HCT116 (cell line): ENCODE measurements at regions not wholly inside any gene's neighbourhood (a gene's known extent, or its start where the extent isn't known, plus 50 kb on each side); places are given as distances from the start of the nearest gene placed in this dataset.

Experiments
- ATAC-seq: fragments of 200-7000 bp; cut with Tn5 transposase; 2 replicates; pipeline ENCODE4 v1.9.1; 2020; ENCODE audit warnings: mild to moderate bottlenecking, moderate library complexity
- BruUV-seq: library from RNA; stranded (reverse); fragments of 400-500 nt; replicated peaks from 2 replicates; lab custom pipeline; 2021; lab: Mats Ljungman, UMichigan
- CTCF ChIA-PET: fragments of 300-600 bp; sonication (Branson Sonifier 250); formaldehyde crosslinking; loops from one replicate; lab custom pipeline; 2021; ENCODE audit warnings: antibody characterized with exemption; lab: Charles Lee
- POLR2A ChIA-PET: fragments of 300-600, 350-600 bp; sonication (Branson Sonifier 250); formaldehyde crosslinking; loops from one replicate; lab custom pipeline; 2021; ENCODE audit warnings: antibody characterized with exemption; lab: Charles Lee
- RAD21 ChIA-PET, 2 experiments: fragments of 300-600 bp; sonication (Branson Sonifier 250); formaldehyde crosslinking; loops; one replicate each; lab custom pipeline; 2023; ENCODE audit warnings: low total read pairs in 2 of 2; ENCODE audit not compliant: uncharacterized antibody in 2 of 2, unreplicated experiment in 2 of 2, low non-redundant PET in 1 of 2; lab: Charles Lee
- DNase-seq: peaks from one replicate; pipeline ENCODE4 v3.0.0-alpha.2; 2010; ENCODE audit warnings: low read depth, low spot score
- H2AFZ ChIP-seq: fragments of 200-600 bp; shearing (Covaris generic), sonication (generic); 2 replicates; pipeline ENCODE4 v1.6.1; 2017; ENCODE audit warnings: low read depth, mixed run types, mixed read lengths, antibody characterized with exemption, low read length; ENCODE audit not compliant: poor library complexity, severe bottlenecking
- H3K27ac ChIP-seq: 2 replicates; pipeline ENCODE4 v1.5.1; 2012; ENCODE audit warnings: low read depth, low read length
- H3K27me3 ChIP-seq: fragments of 200-600 bp; sonication (generic); 2 replicates; pipeline ENCODE4 v1.6.1; 2016; ENCODE audit warnings: mixed run types, low read length, mixed read lengths; ENCODE audit not compliant: insufficient read depth
- H3K36me3 ChIP-seq, 2 experiments: fragments of 200-500 bp in 1 of 2; fragments of 200-600 bp in 1 of 2; sonication (Bioruptor generic) in 1 of 2; sonication (generic) in 1 of 2; 2 replicates each; pipeline versions ENCODE4 v1.5.1 to v1.6.1; 2014 to 2016; ENCODE audit warnings: low read length in 2 of 2, inconsistent platforms in 1 of 2, mixed read lengths in 1 of 2, mixed run types in 1 of 2; ENCODE audit not compliant: insufficient read depth in 2 of 2, control insufficient read depth in 1 of 2
- H3K4me1 ChIP-seq, 2 experiments: fragments of 200-600 bp in 1 of 2; sonication (generic) in 1 of 2; 2 replicates each; pipeline versions ENCODE4 v1.5.1 to v1.6.1; 2012 to 2017; ENCODE audit warnings: low read length in 2 of 2, inconsistent platforms in 1 of 2, mild to moderate bottlenecking in 1 of 2, mixed read lengths in 1 of 2, mixed run types in 1 of 2, moderate library complexity in 1 of 2; ENCODE audit not compliant: insufficient read depth in 2 of 2, control insufficient read depth in 1 of 2
- H3K4me2 ChIP-seq: fragments of 200-600 bp; sonication (generic); 2 replicates; pipeline ENCODE4 v1.6.1; 2017; ENCODE audit warnings: mixed run types, low read length, mixed read lengths
- H3K4me3 ChIP-seq, 2 experiments: fragments of 200-600 bp in 1 of 2; sonication (generic) in 1 of 2; replicated peaks in 1 of 2; 2 replicates each; pipeline ENCODE4 v1.5.1; 2011 to 2016; ENCODE audit warnings: low read length in 2 of 2, control low read depth in 1 of 2, low read depth in 1 of 2, mild to moderate bottlenecking in 1 of 2, mixed read lengths in 1 of 2, mixed run types in 1 of 2
- H3K79me2 ChIP-seq: fragments of 200-600 bp; sonication (generic); 2 replicates; pipeline ENCODE4 v1.6.1; 2017; ENCODE audit warnings: mild to moderate bottlenecking, mixed run types, low read length, moderate library complexity, mixed read lengths; ENCODE audit not compliant: insufficient read depth
- H3K9ac ChIP-seq: fragments of 200-600 bp; sonication (generic); 2 replicates; pipeline ENCODE4 v1.6.1; 2016; ENCODE audit warnings: low read length, mixed read lengths
- H3K9me2 ChIP-seq: fragments of 200-600 bp; sonication (generic), shearing (Covaris generic); 2 replicates; pipeline ENCODE4 v1.6.1; 2017; ENCODE audit warnings: mixed run types, mild to moderate bottlenecking, moderate library complexity; ENCODE audit not compliant: insufficient read depth
- H3K9me3 ChIP-seq, 2 experiments: fragments of 200-500 bp in 1 of 2; fragments of 200-600 bp in 1 of 2; sonication (Bioruptor generic) in 1 of 2; sonication (generic) in 1 of 2; 2 replicates each; pipeline ENCODE4 v1.6.1; 2014 to 2017; ENCODE audit warnings: low read length in 2 of 2, mixed read lengths in 2 of 2, inconsistent platforms in 1 of 2, low read depth in 1 of 2, mild to moderate bottlenecking in 1 of 2, mixed run types in 1 of 2, moderate library complexity in 1 of 2; ENCODE audit not compliant: control insufficient read depth in 1 of 2, insufficient read depth in 1 of 2
- H4K20me1 ChIP-seq: fragments of 200-600 bp; sonication (generic), shearing (Covaris generic); 2 replicates; pipeline ENCODE4 v1.6.1; 2017; ENCODE audit warnings: mixed run types, mild to moderate bottlenecking, moderate library complexity; ENCODE audit not compliant: insufficient read depth
- CBX3 ChIP-seq: IDR thresholded peaks from 2 replicates; pipeline ENCODE4 v1.6.1; 2012; ENCODE audit warnings: low read depth
- CEBPB ChIP-seq: IDR thresholded peaks from 2 replicates; pipeline ENCODE4 v1.6.1; 2012; ENCODE audit warnings: low read depth
- EGR1 ChIP-seq: IDR thresholded peaks from 2 replicates; pipeline ENCODE4 v1.6.1; 2012; ENCODE audit warnings: low read depth
- ELF1 ChIP-seq: IDR thresholded peaks from 2 replicates; pipeline ENCODE4 v1.6.1; 2012; ENCODE audit warnings: low read depth, borderline replicate concordance
- EZH2 ChIP-seq: fragments of 200-600 bp; sonication (generic); IDR thresholded peaks from 2 replicates; pipeline ENCODE4 v1.6.1; 2017; ENCODE audit warnings: antibody characterized with exemption, mixed run types
- EZH2phosphoT487 ChIP-seq: fragments of 200-600 bp; IDR thresholded peaks from 2 replicates; pipeline ENCODE4 v1.6.1; 2018; ENCODE audit warnings: antibody characterized with exemption, borderline replicate concordance
- JUND ChIP-seq: IDR thresholded peaks from 2 replicates; pipeline ENCODE4 v1.6.1; 2012
- POLR2AphosphoS5 ChIP-seq: IDR thresholded peaks from 2 replicates; pipeline ENCODE4 v1.6.1; 2011; ENCODE audit warnings: mild to moderate bottlenecking, low read depth, low read length, moderate library complexity
- RAD21 ChIP-seq: IDR thresholded peaks from 2 replicates; pipeline ENCODE4 v1.6.1; 2012; ENCODE audit warnings: low read depth, mild to moderate bottlenecking
- SIN3A ChIP-seq: IDR thresholded peaks from 2 replicates; pipeline ENCODE4 v1.6.1; 2012; ENCODE audit warnings: low read depth
- SP1 ChIP-seq: IDR thresholded peaks from 2 replicates; pipeline ENCODE4 v1.6.1; 2012; ENCODE audit warnings: low read depth
- YY1 ChIP-seq: IDR thresholded peaks from 2 replicates; pipeline ENCODE4 v1.6.1; 2011; ENCODE audit warnings: low read length, low read depth, moderate library complexity, mild to moderate bottlenecking; ENCODE audit not compliant: insufficient replicate concordance; ENCODE audit errors: extremely low read depth
- ZFX ChIP-seq: fragments of 450-650 bp; IDR thresholded peaks from 2 replicates; pipeline ENCODE4 v1.6.1; 2017
- ZNF274 ChIP-seq: fragments of 200-500 bp; sonication (Bioruptor generic); IDR thresholded peaks from 2 replicates; pipeline ENCODE4 v1.6.1; 2014; ENCODE audit warnings: mild to moderate bottlenecking, low read depth, low read length, inconsistent platforms
- intact Hi-C: fragments of 100-400 bp; cut with micrococcal nuclease; formaldehyde crosslinking; loops from 2 replicates; pipeline ENCODE4 v1.10.0; 2022
- TF ChIP-seq, protein P1 (sequence below): IDR thresholded peaks from 2 replicates; pipeline ENCODE4 v1.6.1; 2011; ENCODE audit warnings: mild to moderate bottlenecking, low read length, moderate library complexity; ENCODE audit not compliant: insufficient replicate concordance; ENCODE audit errors: extremely low read depth
- TF ChIP-seq, protein P2 (sequence below): IDR thresholded peaks from 2 replicates; pipeline ENCODE4 v1.6.1; 2012
- TF ChIP-seq, protein P3 (sequence below), 3 experiments: fragments of 200-600 bp in 1 of 3; sonication (generic) in 1 of 3; IDR thresholded peaks in 2 of 3; conservative IDR thresholded peaks in 1 of 3; 2 replicates each; pipeline ENCODE4 v1.5.1; 2012 to 2017; ENCODE audit warnings: low read depth in 2 of 3, low read length in 2 of 3, antibody characterized with exemption in 1 of 3, borderline replicate concordance in 1 of 3, control low read depth in 1 of 3, mild to moderate bottlenecking in 1 of 3, mixed read lengths in 1 of 3, mixed run types in 1 of 3, moderate library complexity in 1 of 3; ENCODE audit not compliant: insufficient read depth in 1 of 3
- TF ChIP-seq, protein P4 (sequence below): IDR thresholded peaks from 2 replicates; pipeline ENCODE4 v1.6.1; 2012; ENCODE audit warnings: low read depth

DNA sequence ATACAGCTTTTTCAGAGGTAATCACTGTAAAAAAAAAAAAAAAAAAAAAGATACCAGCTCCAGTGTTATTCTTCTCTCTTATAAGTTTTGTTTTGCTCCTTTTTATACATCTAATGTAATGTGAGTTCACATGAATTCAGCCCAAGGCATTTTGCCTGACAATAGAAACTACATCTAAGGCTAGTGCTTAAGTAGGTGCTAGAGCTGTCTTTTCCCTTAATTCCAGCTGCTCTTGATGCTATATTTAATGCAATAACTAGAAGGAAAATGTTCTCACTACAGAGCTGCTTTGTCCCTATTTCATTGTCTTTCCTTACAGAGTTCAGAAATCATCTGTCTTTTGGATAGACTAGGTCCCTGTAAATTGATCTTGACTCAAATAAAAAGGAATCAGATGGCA, 150.1 kb downstream of the NAA11 start:
- ATAC-seq (no peak), DNase-seq (no peak)
- ChIA-PET CTCF (no interaction called here), RAD21 (interaction anchor here in 1 of 2 experiments (0.7 kb wide), 1 partner anchor 1030 kb away, joined by 3 read pairs; no protein-coding TSS in a partner anchor), POLR2A (no interaction called here)
- Histone ChIP-seq H3K9me2 (no peaks in the 10 kb centered on the region), H3K79me2 (no peaks in the 10 kb centered on the region), H3K27ac (no peak overlapping the region), H2AFZ (no peak overlapping the region), H3K36me3 (no peaks in the 10 kb centered on the region), H3K9ac (no peak overlapping the region), H3K27me3 (peaks cover 22% of the 10 kb centered on the region; the same call in 1 of the 2 replicates), H4K20me1 (no peaks in the 10 kb centered on the region), H3K9me3 (no peaks in the 10 kb centered on the region), H3K4me1 (no peaks in the 10 kb centered on the region), H3K4me3 (no peak overlapping the region), H3K4me2 (no peak overlapping the region)
- no TSS peak for BruUV-seq
- TF ChIP-seq EZH2phosphoT487 (no peak), YY1 (no peak), CEBPB (no peak), CBX3 (no peak), ELF1 (no peak), EZH2 (no peak), EGR1 (no peak), RAD21 (no peak), SIN3A (no peak), JUND (no peak), POLR2AphosphoS5 (no peak), ZNF274 (no peak), SP1 (no peak), ZFX (no peak)
- TF ChIP-seq, protein P1, sequence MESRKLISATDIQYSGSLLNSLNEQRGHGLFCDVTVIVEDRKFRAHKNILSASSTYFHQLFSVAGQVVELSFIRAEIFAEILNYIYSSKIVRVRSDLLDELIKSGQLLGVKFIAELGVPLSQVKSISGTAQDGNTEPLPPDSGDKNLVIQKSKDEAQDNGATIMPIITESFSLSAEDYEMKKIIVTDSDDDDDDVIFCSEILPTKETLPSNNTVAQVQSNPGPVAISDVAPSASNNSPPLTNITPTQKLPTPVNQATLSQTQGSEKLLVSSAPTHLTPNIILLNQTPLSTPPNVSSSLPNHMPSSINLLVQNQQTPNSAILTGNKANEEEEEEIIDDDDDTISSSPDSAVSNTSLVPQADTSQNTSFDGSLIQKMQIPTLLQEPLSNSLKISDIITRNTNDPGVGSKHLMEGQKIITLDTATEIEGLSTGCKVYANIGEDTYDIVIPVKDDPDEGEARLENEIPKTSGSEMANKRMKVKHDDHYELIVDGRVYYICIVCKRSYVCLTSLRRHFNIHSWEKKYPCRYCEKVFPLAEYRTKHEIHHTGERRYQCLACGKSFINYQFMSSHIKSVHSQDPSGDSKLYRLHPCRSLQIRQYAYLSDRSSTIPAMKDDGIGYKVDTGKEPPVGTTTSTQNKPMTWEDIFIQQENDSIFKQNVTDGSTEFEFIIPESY = no peak
- TF ChIP-seq, protein P2, sequence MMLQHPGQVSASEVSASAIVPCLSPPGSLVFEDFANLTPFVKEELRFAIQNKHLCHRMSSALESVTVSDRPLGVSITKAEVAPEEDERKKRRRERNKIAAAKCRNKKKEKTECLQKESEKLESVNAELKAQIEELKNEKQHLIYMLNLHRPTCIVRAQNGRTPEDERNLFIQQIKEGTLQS = no peak
- TF ChIP-seq, protein P3, sequence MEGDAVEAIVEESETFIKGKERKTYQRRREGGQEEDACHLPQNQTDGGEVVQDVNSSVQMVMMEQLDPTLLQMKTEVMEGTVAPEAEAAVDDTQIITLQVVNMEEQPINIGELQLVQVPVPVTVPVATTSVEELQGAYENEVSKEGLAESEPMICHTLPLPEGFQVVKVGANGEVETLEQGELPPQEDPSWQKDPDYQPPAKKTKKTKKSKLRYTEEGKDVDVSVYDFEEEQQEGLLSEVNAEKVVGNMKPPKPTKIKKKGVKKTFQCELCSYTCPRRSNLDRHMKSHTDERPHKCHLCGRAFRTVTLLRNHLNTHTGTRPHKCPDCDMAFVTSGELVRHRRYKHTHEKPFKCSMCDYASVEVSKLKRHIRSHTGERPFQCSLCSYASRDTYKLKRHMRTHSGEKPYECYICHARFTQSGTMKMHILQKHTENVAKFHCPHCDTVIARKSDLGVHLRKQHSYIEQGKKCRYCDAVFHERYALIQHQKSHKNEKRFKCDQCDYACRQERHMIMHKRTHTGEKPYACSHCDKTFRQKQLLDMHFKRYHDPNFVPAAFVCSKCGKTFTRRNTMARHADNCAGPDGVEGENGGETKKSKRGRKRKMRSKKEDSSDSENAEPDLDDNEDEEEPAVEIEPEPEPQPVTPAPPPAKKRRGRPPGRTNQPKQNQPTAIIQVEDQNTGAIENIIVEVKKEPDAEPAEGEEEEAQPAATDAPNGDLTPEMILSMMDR (IDR thresholded peaks at IDR 0.05 in 2 of 3, conservative IDR thresholded peaks at IDR 0.05 in 1 of 3; ENCODE audit: borderline replicate concordance in 1 of 3, insufficient read depth in 1 of 3, low read depth in 2 of 3, low read length in 2 of 3) = no peak
- TF ChIP-seq, protein P4, sequence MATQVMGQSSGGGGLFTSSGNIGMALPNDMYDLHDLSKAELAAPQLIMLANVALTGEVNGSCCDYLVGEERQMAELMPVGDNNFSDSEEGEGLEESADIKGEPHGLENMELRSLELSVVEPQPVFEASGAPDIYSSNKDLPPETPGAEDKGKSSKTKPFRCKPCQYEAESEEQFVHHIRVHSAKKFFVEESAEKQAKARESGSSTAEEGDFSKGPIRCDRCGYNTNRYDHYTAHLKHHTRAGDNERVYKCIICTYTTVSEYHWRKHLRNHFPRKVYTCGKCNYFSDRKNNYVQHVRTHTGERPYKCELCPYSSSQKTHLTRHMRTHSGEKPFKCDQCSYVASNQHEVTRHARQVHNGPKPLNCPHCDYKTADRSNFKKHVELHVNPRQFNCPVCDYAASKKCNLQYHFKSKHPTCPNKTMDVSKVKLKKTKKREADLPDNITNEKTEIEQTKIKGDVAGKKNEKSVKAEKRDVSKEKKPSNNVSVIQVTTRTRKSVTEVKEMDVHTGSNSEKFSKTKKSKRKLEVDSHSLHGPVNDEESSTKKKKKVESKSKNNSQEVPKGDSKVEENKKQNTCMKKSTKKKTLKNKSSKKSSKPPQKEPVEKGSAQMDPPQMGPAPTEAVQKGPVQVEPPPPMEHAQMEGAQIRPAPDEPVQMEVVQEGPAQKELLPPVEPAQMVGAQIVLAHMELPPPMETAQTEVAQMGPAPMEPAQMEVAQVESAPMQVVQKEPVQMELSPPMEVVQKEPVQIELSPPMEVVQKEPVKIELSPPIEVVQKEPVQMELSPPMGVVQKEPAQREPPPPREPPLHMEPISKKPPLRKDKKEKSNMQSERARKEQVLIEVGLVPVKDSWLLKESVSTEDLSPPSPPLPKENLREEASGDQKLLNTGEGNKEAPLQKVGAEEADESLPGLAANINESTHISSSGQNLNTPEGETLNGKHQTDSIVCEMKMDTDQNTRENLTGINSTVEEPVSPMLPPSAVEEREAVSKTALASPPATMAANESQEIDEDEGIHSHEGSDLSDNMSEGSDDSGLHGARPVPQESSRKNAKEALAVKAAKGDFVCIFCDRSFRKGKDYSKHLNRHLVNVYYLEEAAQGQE = no peak
- intact Hi-C loops = no loop called here
